GM11168 (cell line): ENCODE measurements at regions not wholly inside any gene's neighbourhood (a gene's known extent, or its start where the extent isn't known, plus 50 kb on each side); places are given as distances from the start of the nearest gene placed in this dataset.

Experiments
- in situ Hi-C: fragments of 300-500 bp; cut with MboI; formaldehyde crosslinking; loops from one replicate; pipeline ENCODE4 v1.12.0; 2022; ENCODE audit warnings: low sequenced_read_pairs; ENCODE audit not compliant: unreplicated experiment

- in situ Hi-C loops: no loop called here
Observed at GRCh38 chr5:34570721-34571676, 85.1 kb upstream of the RAI14 start.

- in situ Hi-C loops: no loop called here
Observed at GRCh38 chr5:34571677-34572041, 84.5 kb upstream of the RAI14 start.

GRCh38 chr5:34574936-34575467 is 81.1 kb upstream of the RAI14 start:
- in situ Hi-C loops: no loop called here

- in situ Hi-C loops: no loop called here
Observed at GRCh38 chr5:34576891-34577666, 79.0 kb upstream of the RAI14 start.

GRCh38 chr5:34578962-34579361 is 77.2 kb upstream of the RAI14 start:
- in situ Hi-C loops: no loop called here

GRCh38 chr5:34580983-34581382 is 75.1 kb upstream of the RAI14 start:
- in situ Hi-C loops: no loop called here

GRCh38 chr5:34582371-34582770 is 73.8 kb upstream of the RAI14 start:
- in situ Hi-C loops: no loop called here

GRCh38 chr5:34583167-34583566 is 73.0 kb upstream of the RAI14 start:
- in situ Hi-C loops: no loop called here

- in situ Hi-C loops: no loop called here
Observed at GRCh38 chr5:34584165-34584564, 72.0 kb upstream of the RAI14 start.

- in situ Hi-C loops: no loop called here
Observed at GRCh38 chr5:34585601-34586104, 70.5 kb upstream of the RAI14 start.

- in situ Hi-C loops: no loop called here
Observed at GRCh38 chr5:34586117-34586885, 69.8 kb upstream of the RAI14 start.

GRCh38 chr5:34587355-34588241 is 68.5 kb upstream of the RAI14 start:
- in situ Hi-C loops: no loop called here

GRCh38 chr5:34589832-34590231 is 66.3 kb upstream of the RAI14 start:
- in situ Hi-C loops: no loop called here

- in situ Hi-C loops: no loop called here
Observed at GRCh38 chr5:34591723-34592122, 64.4 kb upstream of the RAI14 start.

- in situ Hi-C loops: no loop called here
Observed at GRCh38 chr5:34597034-34598027, 58.8 kb upstream of the RAI14 start.

- in situ Hi-C loops: no loop called here
Observed at GRCh38 chr5:34598177-34598794, 57.8 kb upstream of the RAI14 start.

GRCh38 chr5:34599471-34600117 is 56.5 kb upstream of the RAI14 start:
- in situ Hi-C loops: no loop called here
